Astrocyte (in vitro differentiated cells and primary cell): ENCODE measurements at regions not wholly inside any gene's neighbourhood (a gene's known extent, or its start where the extent isn't known, plus 50 kb on each side); places are given as distances from the start of the nearest gene placed in this dataset.

Experiments used
- DNase-seq: peaks from one replicate; pipeline ENCODE4 v3.0.0-alpha.2; 2010; ENCODE audit warnings: low read depth
- FAIRE-seq: peaks from 2 replicates; lab custom pipeline; 2011; peaks lifted over from hg19 to GRCh38; lab: Jason Lieb, UNC
- H2AFZ ChIP-seq: 2 replicates; pipeline ENCODE4 v1.6.0; 2012; ENCODE audit warnings: low read depth, low read length, inconsistent platforms
- H3K27ac ChIP-seq: 2 replicates; pipeline ENCODE4 v1.5.1; 2011; ENCODE audit warnings: low read depth, low read length, inconsistent platforms
- H3K27me3 ChIP-seq: 2 replicates; pipeline ENCODE4 v1.6.0; 2011; ENCODE audit warnings: low read length, inconsistent platforms; ENCODE audit not compliant: insufficient read depth
- H3K36me3 ChIP-seq: 2 replicates; pipeline ENCODE4 v1.5.1; 2011; ENCODE audit warnings: low read length, inconsistent platforms; ENCODE audit not compliant: insufficient read depth
- H3K4me1 ChIP-seq: 2 replicates; pipeline ENCODE4 v1.5.1; 2011; ENCODE audit warnings: low read length, inconsistent platforms; ENCODE audit not compliant: insufficient read depth
- H3K4me2 ChIP-seq: 2 replicates; pipeline ENCODE4 v1.6.0; 2012; ENCODE audit warnings: low read length, inconsistent platforms
- H3K4me3 ChIP-seq: 2 replicates; pipeline ENCODE4 v1.5.1; 2011; ENCODE audit warnings: low read depth, mild to moderate bottlenecking, low read length, inconsistent platforms; ENCODE audit not compliant: insufficient read depth
- H3K79me2 ChIP-seq: 2 replicates; pipeline ENCODE4 v1.6.0; 2012; ENCODE audit warnings: mild to moderate bottlenecking, low read length, inconsistent platforms; ENCODE audit not compliant: insufficient read depth
- H3K9ac ChIP-seq: 2 replicates; pipeline ENCODE4 v1.6.0; 2012; ENCODE audit warnings: mild to moderate bottlenecking, low read length, inconsistent platforms
- H3K9me3 ChIP-seq: 2 replicates; pipeline ENCODE4 v1.5.1; 2012; ENCODE audit warnings: low read depth, mild to moderate bottlenecking, low read length, inconsistent platforms; ENCODE audit not compliant: insufficient read depth
- H4K20me1 ChIP-seq: 2 replicates; pipeline ENCODE4 v1.6.0; 2012; ENCODE audit warnings: low read length, inconsistent platforms; ENCODE audit not compliant: insufficient read depth
- H3K27ac Mint-ChIP-seq: one replicate; pipeline ENCODE4 v1.8.0; 2021; ENCODE audit warnings: mild to moderate bottlenecking, mixed read lengths; ENCODE audit not compliant: unreplicated experiment
- H3K27me3 Mint-ChIP-seq: one replicate; pipeline ENCODE4 v1.8.0; 2021; ENCODE audit warnings: low read depth, mixed read lengths; ENCODE audit not compliant: unreplicated experiment
- H3K36me3 Mint-ChIP-seq: one replicate; pipeline ENCODE4 v1.8.0; 2021; ENCODE audit warnings: low read depth, mixed read lengths; ENCODE audit not compliant: unreplicated experiment
- H3K4me1 Mint-ChIP-seq: one replicate; pipeline ENCODE4 v1.8.0; 2021; ENCODE audit warnings: low read depth, mixed read lengths; ENCODE audit not compliant: unreplicated experiment
- H3K4me3 Mint-ChIP-seq: one replicate; pipeline ENCODE4 v1.8.0; 2021; ENCODE audit warnings: mild to moderate bottlenecking, moderate library complexity, mixed read lengths; ENCODE audit not compliant: unreplicated experiment
- H3K9me3 Mint-ChIP-seq: one replicate; pipeline ENCODE4 v1.8.0; 2021; ENCODE audit warnings: mild to moderate bottlenecking, mixed read lengths; ENCODE audit not compliant: unreplicated experiment
- EZH2 ChIP-seq: IDR thresholded peaks from 2 replicates; pipeline ENCODE4 v1.6.1; 2012; ENCODE audit warnings: mild to moderate bottlenecking, low read length, inconsistent platforms; ENCODE audit not compliant: insufficient read depth
- TF ChIP-seq, protein P1 (sequence below): IDR thresholded peaks from 2 replicates; pipeline ENCODE4 v1.5.1; 2011; ENCODE audit warnings: low read depth, mild to moderate bottlenecking, inconsistent platforms, low read length, moderate library complexity; ENCODE audit not compliant: insufficient read depth

DNA sequence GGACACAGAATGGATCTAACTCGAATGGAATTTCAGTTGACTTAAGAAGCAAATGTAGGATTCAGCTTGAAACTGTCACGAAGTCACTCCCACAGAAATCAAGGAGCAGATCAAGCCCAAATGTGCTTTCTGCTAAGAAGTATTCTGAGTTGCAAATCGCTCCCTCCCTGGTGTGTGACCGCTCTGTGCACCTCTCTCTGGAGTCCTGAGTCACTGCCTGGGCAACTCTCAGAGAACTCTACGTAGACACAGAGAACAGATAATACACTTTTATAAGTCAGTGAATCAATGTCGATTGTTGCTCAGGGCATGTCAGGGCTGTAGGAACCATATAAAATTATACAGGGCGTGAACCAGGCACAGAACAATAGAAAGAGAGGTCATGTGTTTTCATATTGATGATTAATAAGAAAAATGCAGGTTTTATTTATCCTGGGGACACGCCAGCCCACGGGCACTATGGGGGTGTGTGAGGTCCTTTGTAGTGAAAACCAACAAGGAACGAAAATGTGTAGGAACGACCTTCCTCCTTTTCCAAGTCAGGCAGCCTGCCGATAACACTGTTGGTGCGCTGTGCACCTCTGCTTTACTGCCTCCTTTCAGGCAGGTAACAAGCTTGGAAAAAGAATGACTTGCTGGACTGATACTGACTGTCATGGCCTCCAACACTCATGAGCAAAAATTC lies 248.1 kb upstream of the FOXQ1 start:
- DNase-seq (no peak), FAIRE-seq (no peak)
- Mint-ChIP-seq H3K27ac (no peak overlapping the region), H3K9me3 (peaks cover 5% of the 10 kb centered on the region), H3K4me1 (peaks cover 4% of the 10 kb centered on the region), H3K36me3 (no peaks in the 10 kb centered on the region), H3K4me3 (no peak overlapping the region), H3K27me3 (peaks cover 33% of the 10 kb centered on the region)
- Histone ChIP-seq H3K4me1 (no peaks in the 10 kb centered on the region), H4K20me1 (no peaks in the 10 kb centered on the region), H3K27me3 (peaks cover 27% of the 10 kb centered on the region), H3K9ac (no peak overlapping the region), H3K4me3 (no peak overlapping the region), H2AFZ (no peak overlapping the region), H3K4me2 (no peak overlapping the region), H3K9me3 (no peaks in the 10 kb centered on the region), H3K36me3 (no peaks in the 10 kb centered on the region), H3K79me2 (no peaks in the 10 kb centered on the region), H3K27ac (no peak overlapping the region)
- no peak for TF ChIP-seq EZH2
- TF ChIP-seq, protein P1, sequence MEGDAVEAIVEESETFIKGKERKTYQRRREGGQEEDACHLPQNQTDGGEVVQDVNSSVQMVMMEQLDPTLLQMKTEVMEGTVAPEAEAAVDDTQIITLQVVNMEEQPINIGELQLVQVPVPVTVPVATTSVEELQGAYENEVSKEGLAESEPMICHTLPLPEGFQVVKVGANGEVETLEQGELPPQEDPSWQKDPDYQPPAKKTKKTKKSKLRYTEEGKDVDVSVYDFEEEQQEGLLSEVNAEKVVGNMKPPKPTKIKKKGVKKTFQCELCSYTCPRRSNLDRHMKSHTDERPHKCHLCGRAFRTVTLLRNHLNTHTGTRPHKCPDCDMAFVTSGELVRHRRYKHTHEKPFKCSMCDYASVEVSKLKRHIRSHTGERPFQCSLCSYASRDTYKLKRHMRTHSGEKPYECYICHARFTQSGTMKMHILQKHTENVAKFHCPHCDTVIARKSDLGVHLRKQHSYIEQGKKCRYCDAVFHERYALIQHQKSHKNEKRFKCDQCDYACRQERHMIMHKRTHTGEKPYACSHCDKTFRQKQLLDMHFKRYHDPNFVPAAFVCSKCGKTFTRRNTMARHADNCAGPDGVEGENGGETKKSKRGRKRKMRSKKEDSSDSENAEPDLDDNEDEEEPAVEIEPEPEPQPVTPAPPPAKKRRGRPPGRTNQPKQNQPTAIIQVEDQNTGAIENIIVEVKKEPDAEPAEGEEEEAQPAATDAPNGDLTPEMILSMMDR, result no peak

DNA sequence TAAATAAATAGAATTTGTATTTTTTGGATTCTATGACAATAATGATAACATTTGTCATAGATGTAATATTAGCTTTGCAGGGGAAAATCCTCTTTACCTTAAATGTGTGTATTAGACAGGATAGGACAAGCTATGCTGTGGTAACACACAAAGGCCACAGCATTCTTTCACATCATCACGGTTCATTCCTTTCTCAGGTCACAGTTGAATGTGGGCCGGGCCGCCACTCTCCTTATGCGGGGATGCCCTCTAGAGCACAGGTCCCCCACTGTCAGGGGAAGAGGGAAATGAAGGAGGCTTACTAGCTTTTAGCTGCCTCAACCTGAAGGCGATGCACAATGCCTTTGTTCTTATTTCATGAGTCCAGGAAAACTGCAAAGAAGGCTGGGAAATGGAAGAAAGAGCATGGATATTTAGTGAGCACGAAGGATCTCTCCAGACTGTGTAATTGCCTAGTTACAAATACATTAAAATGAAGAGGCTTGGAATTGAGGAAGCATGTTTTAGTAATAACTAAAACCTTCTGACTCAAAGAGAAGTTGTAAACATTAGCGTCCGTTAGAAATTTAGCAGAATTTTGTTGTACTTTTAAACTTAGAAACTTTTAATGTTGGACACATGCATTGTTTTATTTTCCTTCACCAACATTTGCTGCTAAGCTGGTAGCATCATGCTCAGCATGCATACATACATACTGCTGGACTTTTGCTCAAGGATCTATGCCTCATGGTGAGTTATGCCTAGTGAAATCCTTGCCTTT lies 248.9 kb upstream of the FOXQ1 start:
- H3K27ac Mint-ChIP-seq, result no peak overlapping the region
- Histone ChIP-seq H3K4me2 (no peak overlapping the region), H4K20me1 (no peaks in the 10 kb centered on the region), H2AFZ (no peak overlapping the region), H3K36me3 (no peaks in the 10 kb centered on the region), H3K27ac (no peak overlapping the region), H3K4me1 (no peaks in the 10 kb centered on the region), H3K79me2 (no peaks in the 10 kb centered on the region), H3K4me3 (no peak overlapping the region), H3K9me3 (no peaks in the 10 kb centered on the region), H3K9ac (no peak overlapping the region), H3K27me3 (peaks cover 27% of the 10 kb centered on the region)
- no peaks in the 10 kb centered on the region for H3K36me3 Mint-ChIP-seq
- H3K4me3 Mint-ChIP-seq, result no peak overlapping the region
- H3K4me1 Mint-ChIP-seq, result peaks cover 4% of the 10 kb centered on the region
- no peak for TF ChIP-seq EZH2
- TF ChIP-seq, protein P1, result no peak
- FAIRE-seq (no peak), DNase-seq (no peak)
- H3K9me3 Mint-ChIP-seq, result peaks cover 5% of the 10 kb centered on the region
- H3K27me3 Mint-ChIP-seq, result peaks cover 34% of the 10 kb centered on the region

DNA sequence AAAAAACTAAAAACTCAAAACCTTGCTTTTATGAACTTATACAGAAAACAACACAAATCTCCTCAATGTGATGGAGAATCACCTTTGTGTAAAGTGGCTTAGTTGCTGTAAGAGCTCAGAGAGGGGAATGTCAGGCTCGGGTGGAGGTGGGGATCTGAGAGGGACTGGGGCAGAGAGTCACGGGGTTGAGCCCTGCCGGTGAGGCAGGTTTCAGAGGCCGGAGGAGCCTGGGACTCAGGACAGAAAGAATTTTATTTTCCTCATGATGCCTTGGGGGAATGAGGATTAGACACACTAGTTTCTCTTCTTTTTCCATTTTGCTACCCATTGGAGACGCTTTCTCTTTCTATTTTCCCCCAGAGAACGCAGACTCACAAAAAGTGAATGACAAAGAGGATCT lies 252.3 kb upstream of the FOXQ1 start:
- DNase-seq, result no peak
- TF ChIP-seq, protein P1, result no peak
- no peak for TF ChIP-seq EZH2
- Histone ChIP-seq H3K9ac (no peak overlapping the region), H3K27ac (no peak overlapping the region), H3K9me3 (no peaks in the 10 kb centered on the region), H3K27me3 (peaks cover 30% of the 10 kb centered on the region), H3K4me3 (no peak overlapping the region), H3K4me2 (no peak overlapping the region), H2AFZ (no peak overlapping the region), H4K20me1 (no peaks in the 10 kb centered on the region), H3K4me1 (no peaks in the 10 kb centered on the region), H3K36me3 (no peaks in the 10 kb centered on the region), H3K79me2 (no peaks in the 10 kb centered on the region)
- Mint-ChIP-seq H3K27me3 (peaks cover 38% of the 10 kb centered on the region), H3K4me1 (peaks cover 4% of the 10 kb centered on the region), H3K36me3 (no peaks in the 10 kb centered on the region), H3K4me3 (no peak overlapping the region), H3K9me3 (peaks cover 4% of the 10 kb centered on the region), H3K27ac (no peak overlapping the region)
- no peak for FAIRE-seq
